ENCODE measurements at regions not wholly inside any gene's neighbourhood (a gene's known extent, or its start where the extent isn't known, plus 50 kb on each side); places are given as distances from the start of the nearest gene placed in this dataset.

DNA sequence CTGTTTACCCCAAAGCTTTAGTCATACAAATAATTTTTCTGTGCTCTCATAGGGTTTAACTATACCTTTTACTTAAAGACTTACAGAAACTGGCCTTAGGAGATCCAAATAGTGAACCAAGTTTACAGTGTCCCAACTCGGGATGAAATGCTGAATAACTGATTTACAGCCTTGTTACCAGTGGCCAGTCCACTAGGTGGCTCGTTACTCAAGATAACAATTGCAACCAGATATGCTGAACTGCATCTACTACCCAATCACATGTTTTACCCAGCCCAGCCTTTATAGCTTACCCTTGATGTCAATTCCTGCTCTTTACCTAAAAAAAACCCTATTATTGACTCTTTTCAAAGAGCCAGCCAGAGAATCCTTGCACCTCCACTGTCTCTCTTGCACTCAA is 1148.8 kb upstream of the ADGRL4 start:
- Histone ChIP-seq H3K27me3 (ENCODE audit: control insufficient read depth, insufficient read depth, low read length) (no peaks in the 10 kb centered on the region), H3K36me3 (ENCODE audit: control insufficient read depth, insufficient read depth, low read length) (no peaks in the 10 kb centered on the region), H3K4me3 (ENCODE audit: low read depth in 2 of 2, low read length in 2 of 2) (no peak overlapping the region), H3K27ac (ENCODE audit: low read length) (no peak overlapping the region), H3K9me3 (ENCODE audit: control insufficient read depth, insufficient read depth, low read depth, low read length) (no peaks in the 10 kb centered on the region), H3K4me1 (ENCODE audit: control insufficient read depth, insufficient read depth, low read length) (no peaks in the 10 kb centered on the region)
- DNase-seq (ENCODE audit: low read depth, low spot score) = no peak
- intact Hi-C loops (cut with micrococcal nuclease; ENCODE audit: unreplicated experiment) (no loop called here), in situ Hi-C loops (cut with HindIII; ENCODE audit: low pct_unique_long_range_greater_than_20kb, low sequenced_read_pairs) (no loop called here)
- no peak for ATAC-seq
- CTCF ChIA-PET = interaction anchor here (0.5 kb wide), 1 partner anchor 298 kb away, joined by 9 read pairs; no protein-coding TSS in a partner anchor
- TF ChIP-seq, protein P1, sequence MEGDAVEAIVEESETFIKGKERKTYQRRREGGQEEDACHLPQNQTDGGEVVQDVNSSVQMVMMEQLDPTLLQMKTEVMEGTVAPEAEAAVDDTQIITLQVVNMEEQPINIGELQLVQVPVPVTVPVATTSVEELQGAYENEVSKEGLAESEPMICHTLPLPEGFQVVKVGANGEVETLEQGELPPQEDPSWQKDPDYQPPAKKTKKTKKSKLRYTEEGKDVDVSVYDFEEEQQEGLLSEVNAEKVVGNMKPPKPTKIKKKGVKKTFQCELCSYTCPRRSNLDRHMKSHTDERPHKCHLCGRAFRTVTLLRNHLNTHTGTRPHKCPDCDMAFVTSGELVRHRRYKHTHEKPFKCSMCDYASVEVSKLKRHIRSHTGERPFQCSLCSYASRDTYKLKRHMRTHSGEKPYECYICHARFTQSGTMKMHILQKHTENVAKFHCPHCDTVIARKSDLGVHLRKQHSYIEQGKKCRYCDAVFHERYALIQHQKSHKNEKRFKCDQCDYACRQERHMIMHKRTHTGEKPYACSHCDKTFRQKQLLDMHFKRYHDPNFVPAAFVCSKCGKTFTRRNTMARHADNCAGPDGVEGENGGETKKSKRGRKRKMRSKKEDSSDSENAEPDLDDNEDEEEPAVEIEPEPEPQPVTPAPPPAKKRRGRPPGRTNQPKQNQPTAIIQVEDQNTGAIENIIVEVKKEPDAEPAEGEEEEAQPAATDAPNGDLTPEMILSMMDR (IDR thresholded peaks at IDR 0.05) = peak; percentile 14; the same call in 1 of the 2 replicates
- no peak for TF ChIP-seq POLR2AphosphoS5 (IDR thresholded peaks at IDR 0.05; ENCODE audit: low read depth, low read length)
- POLR2A ChIA-PET = no interaction called here
- no TSS peak for BruUV-seq (replicated peaks)

DNA sequence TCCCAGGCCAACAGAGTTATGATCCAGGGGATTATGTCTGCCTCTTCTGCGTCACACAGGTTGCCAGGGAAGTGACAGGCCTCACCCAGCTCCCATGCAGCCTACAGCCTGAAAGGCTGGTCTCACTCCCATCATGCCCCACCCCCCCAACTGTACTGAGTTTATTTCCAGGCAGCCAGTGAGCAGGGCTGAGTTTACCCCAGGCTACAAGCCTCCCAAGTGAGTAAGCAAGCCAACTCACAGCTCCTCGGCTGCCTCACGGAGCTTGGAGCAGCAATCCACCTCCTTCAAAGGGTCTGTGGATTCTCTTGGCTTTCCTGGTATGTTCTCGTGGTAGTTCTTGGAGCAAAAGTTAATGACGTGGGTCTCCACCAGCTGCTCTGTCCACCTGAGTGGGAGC is 1147.6 kb upstream of the ADGRL4 start:
- ChIA-PET POLR2A (no interaction called here), CTCF (no interaction called here)
- H3K36me3 ChIP-seq (ENCODE audit: control insufficient read depth, insufficient read depth, low read length) = no peaks in the 10 kb centered on the region
- no peak overlapping the region for H3K4me3 ChIP-seq (ENCODE audit: low read depth in 2 of 2, low read length in 2 of 2)
- no peaks in the 10 kb centered on the region for H3K27me3 ChIP-seq (ENCODE audit: control insufficient read depth, insufficient read depth, low read length)
- no peak overlapping the region for H3K27ac ChIP-seq (ENCODE audit: low read length)
- no peaks in the 10 kb centered on the region for H3K9me3 ChIP-seq (ENCODE audit: control insufficient read depth, insufficient read depth, low read depth, low read length)
- intact Hi-C loops (cut with micrococcal nuclease; ENCODE audit: unreplicated experiment) = no loop called here
- in situ Hi-C loops (cut with HindIII; ENCODE audit: low pct_unique_long_range_greater_than_20kb, low sequenced_read_pairs) = no loop called here
- no TSS peak for BruUV-seq (replicated peaks)
- TF ChIP-seq, protein P2, sequence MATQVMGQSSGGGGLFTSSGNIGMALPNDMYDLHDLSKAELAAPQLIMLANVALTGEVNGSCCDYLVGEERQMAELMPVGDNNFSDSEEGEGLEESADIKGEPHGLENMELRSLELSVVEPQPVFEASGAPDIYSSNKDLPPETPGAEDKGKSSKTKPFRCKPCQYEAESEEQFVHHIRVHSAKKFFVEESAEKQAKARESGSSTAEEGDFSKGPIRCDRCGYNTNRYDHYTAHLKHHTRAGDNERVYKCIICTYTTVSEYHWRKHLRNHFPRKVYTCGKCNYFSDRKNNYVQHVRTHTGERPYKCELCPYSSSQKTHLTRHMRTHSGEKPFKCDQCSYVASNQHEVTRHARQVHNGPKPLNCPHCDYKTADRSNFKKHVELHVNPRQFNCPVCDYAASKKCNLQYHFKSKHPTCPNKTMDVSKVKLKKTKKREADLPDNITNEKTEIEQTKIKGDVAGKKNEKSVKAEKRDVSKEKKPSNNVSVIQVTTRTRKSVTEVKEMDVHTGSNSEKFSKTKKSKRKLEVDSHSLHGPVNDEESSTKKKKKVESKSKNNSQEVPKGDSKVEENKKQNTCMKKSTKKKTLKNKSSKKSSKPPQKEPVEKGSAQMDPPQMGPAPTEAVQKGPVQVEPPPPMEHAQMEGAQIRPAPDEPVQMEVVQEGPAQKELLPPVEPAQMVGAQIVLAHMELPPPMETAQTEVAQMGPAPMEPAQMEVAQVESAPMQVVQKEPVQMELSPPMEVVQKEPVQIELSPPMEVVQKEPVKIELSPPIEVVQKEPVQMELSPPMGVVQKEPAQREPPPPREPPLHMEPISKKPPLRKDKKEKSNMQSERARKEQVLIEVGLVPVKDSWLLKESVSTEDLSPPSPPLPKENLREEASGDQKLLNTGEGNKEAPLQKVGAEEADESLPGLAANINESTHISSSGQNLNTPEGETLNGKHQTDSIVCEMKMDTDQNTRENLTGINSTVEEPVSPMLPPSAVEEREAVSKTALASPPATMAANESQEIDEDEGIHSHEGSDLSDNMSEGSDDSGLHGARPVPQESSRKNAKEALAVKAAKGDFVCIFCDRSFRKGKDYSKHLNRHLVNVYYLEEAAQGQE (IDR thresholded peaks at IDR 0.05; ENCODE audit: insufficient read depth in 1 of 2, low read depth in 2 of 2, low read length in 1 of 2) = no peak
- TF ChIP-seq POLR2AphosphoS5 (IDR thresholded peaks at IDR 0.05; ENCODE audit: low read depth, low read length) = no peak
- TF ChIP-seq SIN3A (IDR thresholded peaks at IDR 0.05; ENCODE audit: borderline replicate concordance, insufficient read depth, low read depth, low read length) = no peak
- TF ChIP-seq, protein P1 (IDR thresholded peaks at IDR 0.05) = no peak
- TF ChIP-seq TCF7L2 (IDR thresholded peaks at IDR 0.05; ENCODE audit: low read depth, low read length) = no peak
- ATAC-seq (no peak), DNase-seq (ENCODE audit: low read depth, low spot score) (no peak)
- no peaks in the 10 kb centered on the region for H3K4me1 ChIP-seq (ENCODE audit: control insufficient read depth, insufficient read depth, low read length)

DNA sequence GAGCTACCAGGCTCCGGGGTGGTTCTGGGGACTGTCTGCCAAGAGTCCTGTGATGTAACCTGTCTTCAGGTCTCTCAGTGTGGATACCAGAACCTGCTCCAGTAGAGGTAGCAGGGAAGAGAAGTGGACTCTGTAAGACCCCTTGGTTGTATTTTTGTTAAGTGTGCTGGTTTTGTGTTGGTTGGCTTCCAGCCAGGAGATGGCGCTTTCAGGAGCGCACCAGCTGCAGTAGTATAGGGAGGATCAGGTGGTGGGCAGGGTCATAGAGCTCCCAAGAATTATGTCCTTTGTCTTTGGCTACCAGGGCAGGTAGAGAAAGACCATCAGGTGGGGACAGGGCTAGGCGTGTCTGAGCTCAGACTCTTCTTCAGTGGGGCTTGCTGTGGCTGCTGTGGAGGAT is 1147.2 kb upstream of the ADGRL4 start:
- ATAC-seq (no peak), DNase-seq (ENCODE audit: low read depth, low spot score) (no peak)
- ChIA-PET CTCF (no interaction called here), POLR2A (no interaction called here)
- intact Hi-C loops (cut with micrococcal nuclease; ENCODE audit: unreplicated experiment) = no loop called here
- no peaks in the 10 kb centered on the region for H3K27me3 ChIP-seq (ENCODE audit: control insufficient read depth, insufficient read depth, low read length)
- no peaks in the 10 kb centered on the region for H3K4me1 ChIP-seq (ENCODE audit: control insufficient read depth, insufficient read depth, low read length)
- H3K36me3 ChIP-seq (ENCODE audit: control insufficient read depth, insufficient read depth, low read length) = no peaks in the 10 kb centered on the region
- H3K4me3 ChIP-seq (ENCODE audit: low read depth in 2 of 2, low read length in 2 of 2) = no peak overlapping the region
- H3K9me3 ChIP-seq (ENCODE audit: control insufficient read depth, insufficient read depth, low read depth, low read length) = no peaks in the 10 kb centered on the region
- in situ Hi-C loops (cut with HindIII; ENCODE audit: low pct_unique_long_range_greater_than_20kb, low sequenced_read_pairs) = no loop called here
- no TSS peak for BruUV-seq (replicated peaks)
- TF ChIP-seq POLR2AphosphoS5 (IDR thresholded peaks at IDR 0.05; ENCODE audit: low read depth, low read length) = no peak
- no peak overlapping the region for H3K27ac ChIP-seq (ENCODE audit: low read length)

All from Panc1 (cell line).